Endothelial cell of umbilical vein (primary cell): ENCODE measurements at regions not wholly inside any gene's neighbourhood (a gene's known extent, or its start where the extent isn't known, plus 50 kb on each side); places are given as distances from the start of the nearest gene placed in this dataset.

Experiments used
- BruUV-seq: library from RNA; stranded (reverse); fragments of 400-500 nt; replicated peaks from 2 replicates; lab custom pipeline; 2021; lab: Mats Ljungman, UMichigan
- CTCF ChIA-PET: fragments of 300-600, 350-600 bp; sonication (Branson Sonifier 250); formaldehyde crosslinking; loops from one replicate; lab custom pipeline; 2021; ENCODE audit warnings: antibody characterized with exemption, inconsistent platforms; lab: Charles Lee
- POLR2A ChIA-PET: fragments of 300-600, 350-600 bp; sonication (Branson Sonifier 250); formaldehyde crosslinking; loops from one replicate; lab custom pipeline; 2021; ENCODE audit warnings: antibody characterized with exemption, inconsistent platforms; lab: Charles Lee
- DNase-seq: peaks from one replicate; pipeline ENCODE4 v3.0.0-alpha.2; 2011; ENCODE audit warnings: low read depth, low spot score
- FAIRE-seq: peaks from 2 replicates; lab custom pipeline; 2011; peaks lifted over from hg19 to GRCh38; lab: Jason Lieb, UNC
- H2AFZ ChIP-seq: 2 replicates; pipeline ENCODE4 v1.6.0; 2012; ENCODE audit warnings: low read depth, low read length, control low read depth, inconsistent platforms
- H3K27ac ChIP-seq: 2 replicates; pipeline ENCODE4 v1.5.1; 2011; ENCODE audit warnings: low read depth, mild to moderate bottlenecking, control low read depth, low read length, moderate library complexity; ENCODE audit not compliant: insufficient read depth
- H3K27me3 ChIP-seq, 2 experiments: 2 replicates each; pipeline versions ENCODE4 v1.6.0 to v1.6.1; 2011; ENCODE audit warnings: low read length in 2 of 2, mixed read lengths in 1 of 2; ENCODE audit not compliant: control insufficient read depth in 2 of 2, insufficient read depth in 2 of 2
- H3K36me3 ChIP-seq, 2 experiments: 2 replicates in 1 of 2; 3 replicates in 1 of 2; pipeline ENCODE4 v1.5.1; 2011; ENCODE audit warnings: low read length in 2 of 2, mild to moderate bottlenecking in 1 of 2, moderate library complexity in 1 of 2; ENCODE audit not compliant: control insufficient read depth in 2 of 2, insufficient read depth in 2 of 2; ENCODE audit errors: extremely low read depth in 1 of 2
- H3K4me1 ChIP-seq: 3 replicates; pipeline ENCODE4 v1.5.1; 2011; ENCODE audit warnings: mild to moderate bottlenecking, low read length; ENCODE audit not compliant: control insufficient read depth, insufficient read depth; ENCODE audit errors: extremely low read depth
- H3K4me2 ChIP-seq: 2 replicates; pipeline ENCODE4 v1.6.1; 2011; ENCODE audit warnings: low read length, control low read depth, mixed read lengths; ENCODE audit not compliant: insufficient read depth
- H3K4me3 ChIP-seq, 3 experiments: fragments of 200-600 bp in 1 of 3; sonication (generic), shearing (Covaris generic) in 1 of 3; replicated peaks in 1 of 3; 2 replicates each; pipeline ENCODE4 v1.5.1; 2011 to 2016; ENCODE audit warnings: control low read depth in 3 of 3, low read length in 3 of 3, mild to moderate bottlenecking in 2 of 3, inconsistent platforms in 1 of 3, low read depth in 1 of 3, moderate library complexity in 1 of 3; ENCODE audit not compliant: insufficient read depth in 1 of 3
- H3K79me2 ChIP-seq: 2 replicates; pipeline ENCODE4 v1.6.0; 2012; ENCODE audit warnings: low read length, inconsistent platforms; ENCODE audit not compliant: control insufficient read depth, insufficient read depth
- H3K9ac ChIP-seq: replicated peaks from 2 replicates; pipeline ENCODE3; 2011; ENCODE audit warnings: low read length, control low read depth; ENCODE audit not compliant: insufficient read depth; ENCODE audit errors: extremely low read depth
- H3K9me1 ChIP-seq: replicated peaks from 3 replicates; pipeline ENCODE4 v1.6.0; 2011; ENCODE audit warnings: mild to moderate bottlenecking, low read length; ENCODE audit not compliant: control insufficient read depth, insufficient read depth; ENCODE audit errors: extremely low read depth
- H3K9me3 ChIP-seq: replicated peaks from 2 replicates; pipeline ENCODE4 v1.5.1; 2012; ENCODE audit warnings: low read length, inconsistent platforms; ENCODE audit not compliant: control insufficient read depth, insufficient read depth
- H4K20me1 ChIP-seq: replicated peaks from 2 replicates; pipeline ENCODE3; 2011; ENCODE audit warnings: mild to moderate bottlenecking, low read length; ENCODE audit not compliant: control insufficient read depth, insufficient read depth; ENCODE audit errors: extremely low read depth
- EZH2 ChIP-seq: IDR thresholded peaks from 2 replicates; pipeline ENCODE4 v1.6.1; 2012; ENCODE audit warnings: borderline replicate concordance, low read depth, mild to moderate bottlenecking, moderate library complexity, low read length, inconsistent platforms; ENCODE audit not compliant: severe bottlenecking
- FOS ChIP-seq: IDR thresholded peaks from 2 replicates; pipeline ENCODE4 v1.6.1; 2011; ENCODE audit warnings: mild to moderate bottlenecking, low read length, moderate library complexity, borderline replicate concordance; ENCODE audit not compliant: insufficient read depth
- GATA2 ChIP-seq: IDR thresholded peaks from 2 replicates; pipeline ENCODE4 v1.7.0; 2011; ENCODE audit warnings: low read depth, mild to moderate bottlenecking, moderate library complexity, mixed read lengths, low read length; ENCODE audit not compliant: insufficient read length, insufficient read depth
- JUN ChIP-seq: IDR thresholded peaks from 2 replicates; pipeline ENCODE4 v1.6.1; 2011; ENCODE audit warnings: borderline replicate concordance, low read depth; ENCODE audit not compliant: insufficient read length, insufficient read depth
- MYC ChIP-seq: IDR thresholded peaks from one replicate; pipeline ENCODE4 v1.6.1; 2011; ENCODE audit warnings: mild to moderate bottlenecking, low read depth, low read length
- POLR2A ChIP-seq: IDR thresholded peaks from 2 replicates; pipeline ENCODE4 v1.6.1; 2012; ENCODE audit warnings: low read depth, mild to moderate bottlenecking, control low read depth, low read length
- POLR2AphosphoS5 ChIP-seq: IDR thresholded peaks from 2 replicates; pipeline ENCODE4 v1.6.1; 2012; ENCODE audit warnings: low read depth, mild to moderate bottlenecking, control low read depth, low read length, moderate library complexity; ENCODE audit not compliant: insufficient read depth
- dilution Hi-C: fragments of 300-500 bp; cut with MboI; formaldehyde crosslinking; loops from one replicate; pipeline ENCODE4 v1.15.0; 2019; ENCODE audit warnings: low sequenced_read_pairs; ENCODE audit not compliant: extremely low pct_ligation_motif_present
- intact Hi-C: fragments of 100-400 bp; cut with micrococcal nuclease; formaldehyde crosslinking; loops from one replicate; pipeline ENCODE4 v1.10.0; 2022
- TF ChIP-seq, protein P1 (sequence below), 2 donors: IDR thresholded peaks; 1 replicate in 1 of 2; 2 replicates in 1 of 2; pipeline ENCODE4 v1.5.1; 2011; ENCODE audit warnings: low read length in 2 of 2, mild to moderate bottlenecking in 2 of 2, moderate library complexity in 2 of 2, control low read depth in 1 of 2, inconsistent platforms in 1 of 2, low read depth in 1 of 2; ENCODE audit not compliant: insufficient read depth in 1 of 2; ENCODE audit errors: extremely low read depth in 1 of 2
- TF ChIP-seq, protein P2 (sequence below): IDR thresholded peaks from 2 replicates; pipeline ENCODE4 v1.6.1; 2011; ENCODE audit not compliant: insufficient read depth, insufficient read length

DNA sequence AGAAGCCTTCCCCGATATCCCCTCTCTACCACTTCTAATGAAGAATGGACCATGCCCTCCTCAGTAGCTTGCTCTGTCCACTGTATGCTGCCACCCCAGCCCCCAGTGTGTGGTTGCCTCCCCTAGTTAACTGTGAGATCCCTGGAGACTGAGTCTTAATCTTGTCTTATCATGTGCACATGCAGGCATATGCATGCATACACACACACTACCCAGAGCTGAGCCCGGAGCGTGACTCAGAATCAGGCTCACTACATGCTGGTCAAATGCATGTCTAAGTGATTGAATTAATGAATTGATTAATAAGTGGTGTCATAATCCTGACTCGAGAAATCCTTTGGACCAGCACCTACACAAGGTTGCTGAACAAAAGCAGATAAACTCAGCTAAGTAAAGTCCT lies 99.4 kb downstream of the CCT6B start:
- Histone ChIP-seq H3K4me3 (no peak overlapping the region), H3K36me3 (no peaks in the 10 kb centered on the region), H4K20me1 (no peaks in the 10 kb centered on the region), H3K4me2 (no peak overlapping the region), H3K27ac (no peak overlapping the region), H3K27me3 (peaks cover 0 to 2% of the 10 kb centered on the region in 2 experiments), H3K9me3 (no peaks in the 10 kb centered on the region), H3K9me1 (no peaks in the 10 kb centered on the region), H3K4me1 (no peaks in the 10 kb centered on the region), H2AFZ (no peak overlapping the region), H3K9ac (no peak overlapping the region), H3K79me2 (no peaks in the 10 kb centered on the region)
- intact Hi-C loops (no loop called here), dilution Hi-C loops (no loop called here)
- DNase-seq (no peak), FAIRE-seq (no peak)
- POLR2A ChIA-PET = no interaction called here
- no TSS peak for BruUV-seq
- TF ChIP-seq GATA2 = no peak
- no peak for TF ChIP-seq EZH2
- TF ChIP-seq FOS = no peak
- TF ChIP-seq, protein P1, sequence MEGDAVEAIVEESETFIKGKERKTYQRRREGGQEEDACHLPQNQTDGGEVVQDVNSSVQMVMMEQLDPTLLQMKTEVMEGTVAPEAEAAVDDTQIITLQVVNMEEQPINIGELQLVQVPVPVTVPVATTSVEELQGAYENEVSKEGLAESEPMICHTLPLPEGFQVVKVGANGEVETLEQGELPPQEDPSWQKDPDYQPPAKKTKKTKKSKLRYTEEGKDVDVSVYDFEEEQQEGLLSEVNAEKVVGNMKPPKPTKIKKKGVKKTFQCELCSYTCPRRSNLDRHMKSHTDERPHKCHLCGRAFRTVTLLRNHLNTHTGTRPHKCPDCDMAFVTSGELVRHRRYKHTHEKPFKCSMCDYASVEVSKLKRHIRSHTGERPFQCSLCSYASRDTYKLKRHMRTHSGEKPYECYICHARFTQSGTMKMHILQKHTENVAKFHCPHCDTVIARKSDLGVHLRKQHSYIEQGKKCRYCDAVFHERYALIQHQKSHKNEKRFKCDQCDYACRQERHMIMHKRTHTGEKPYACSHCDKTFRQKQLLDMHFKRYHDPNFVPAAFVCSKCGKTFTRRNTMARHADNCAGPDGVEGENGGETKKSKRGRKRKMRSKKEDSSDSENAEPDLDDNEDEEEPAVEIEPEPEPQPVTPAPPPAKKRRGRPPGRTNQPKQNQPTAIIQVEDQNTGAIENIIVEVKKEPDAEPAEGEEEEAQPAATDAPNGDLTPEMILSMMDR (IDR thresholded peaks at IDR 0.05; ENCODE audit: extremely low read depth in 1 of 2, insufficient read depth in 1 of 2, low read depth in 1 of 2, low read length in 2 of 2) = no peak
- TF ChIP-seq, protein P2, sequence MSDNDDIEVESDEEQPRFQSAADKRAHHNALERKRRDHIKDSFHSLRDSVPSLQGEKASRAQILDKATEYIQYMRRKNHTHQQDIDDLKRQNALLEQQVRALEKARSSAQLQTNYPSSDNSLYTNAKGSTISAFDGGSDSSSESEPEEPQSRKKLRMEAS = no peak
- CTCF ChIA-PET = no interaction called here

DNA sequence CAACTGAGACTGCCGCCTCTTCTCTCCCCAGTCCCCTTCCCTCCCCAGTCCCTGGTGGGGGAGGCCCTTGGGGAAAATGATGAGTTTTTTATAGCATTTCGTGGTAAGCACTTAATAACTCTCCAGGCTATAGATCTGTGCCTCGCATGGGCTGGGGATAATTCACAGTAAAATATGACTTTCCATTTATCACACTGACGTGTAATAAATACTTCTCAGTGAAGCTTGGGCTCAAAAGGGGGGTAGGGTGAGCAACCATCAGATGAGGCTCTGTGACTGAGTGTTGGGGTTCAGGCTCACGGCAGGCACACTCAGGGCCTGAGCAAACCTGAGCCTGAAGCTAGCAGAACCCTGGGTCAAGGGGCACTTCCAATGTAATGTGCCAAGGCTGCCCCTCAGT lies 101.6 kb downstream of the CCT6B start:
- FAIRE-seq = no peak
- no peak overlapping the region for H3K9ac ChIP-seq
- H2AFZ ChIP-seq = no peak overlapping the region
- TF ChIP-seq, protein P1 (IDR thresholded peaks at IDR 0.05; ENCODE audit: extremely low read depth in 1 of 2, insufficient read depth in 1 of 2, low read depth in 1 of 2, low read length in 2 of 2) = no peak
- TF ChIP-seq EZH2 = no peak
- TF ChIP-seq FOS = no peak
- no peak for TF ChIP-seq POLR2AphosphoS5
- no peak for TF ChIP-seq GATA2
- no peak for TF ChIP-seq POLR2A
- TF ChIP-seq MYC = no peak
- TF ChIP-seq JUN = no peak
- TF ChIP-seq, protein P2 = no peak
- no peak overlapping the region for H3K4me2 ChIP-seq
- intact Hi-C loops (no loop called here), dilution Hi-C loops (no loop called here)
- no peaks in the 10 kb centered on the region for H3K4me1 ChIP-seq
- no peaks in the 10 kb centered on the region for H3K79me2 ChIP-seq
- peaks cover 0 to 2% of the 10 kb centered on the region in 2 experiments for H3K27me3 ChIP-seq
- no peaks in the 10 kb centered on the region for H3K9me1 ChIP-seq
- DNase-seq = no peak
- no TSS peak for BruUV-seq
- no peak overlapping the region for H3K27ac ChIP-seq
- CTCF ChIA-PET = no interaction called here
- no peak overlapping the region for H3K4me3 ChIP-seq
- H4K20me1 ChIP-seq = no peaks in the 10 kb centered on the region
- POLR2A ChIA-PET = no interaction called here
- H3K9me3 ChIP-seq = no peaks in the 10 kb centered on the region
- no peaks in the 10 kb centered on the region for H3K36me3 ChIP-seq
